Esophagus muscularis mucosa (tissue), 3 donors: ENCODE measurements at regions not wholly inside any gene's neighbourhood (a gene's known extent, or its start where the extent isn't known, plus 50 kb on each side); places are given as distances from the start of the nearest gene placed in this dataset.

Experiments
- CTCF ChIP-seq, 3 experiments: fragments of 200-600 bp in 2 of 3; fragments of 450-650 bp in 1 of 3; sonication (generic) in 2 of 3; IDR thresholded peaks; one replicate each; pipeline ENCODE4 v1.5.1; 2017 to 2019; ENCODE audit warnings: antibody characterized with exemption in 3 of 3, mild to moderate bottlenecking in 2 of 3, moderate library complexity in 1 of 3
- POLR2A ChIP-seq: fragments of 450-650 bp; IDR thresholded peaks from one replicate; pipeline ENCODE4 v1.6.1; 2017; ENCODE audit warnings: antibody characterized with exemption, moderate library complexity, mild to moderate bottlenecking, low read depth
- POLR2AphosphoS5 ChIP-seq, 2 donors: sonication (generic); formaldehyde crosslinking; IDR thresholded peaks; one replicate each; pipeline ENCODE4 v1.6.1; 2017; ENCODE audit warnings: antibody characterized with exemption in 2 of 2

- TF ChIP-seq CTCF (IDR thresholded peaks at IDR 0.05) (no peak), POLR2AphosphoS5 (IDR thresholded peaks at IDR 0.05) (no peak), POLR2A (no peak)
These were observed 163.8 kb upstream of the KCNK2 start for GRCh38 chr1:214918745-214919144.
